GM12878 (cell line): ENCODE measurements at regions not wholly inside any gene's neighbourhood (a gene's known extent, or its start where the extent isn't known, plus 50 kb on each side); places are given as distances from the start of the nearest gene placed in this dataset.

Source experiments
- ATAC-seq: fragments of 200-7000 bp; cut with Tn5 transposase; 3 replicates; pipeline ENCODE4 v1.9.1; 2020; ENCODE audit warnings: mild to moderate bottlenecking, moderate library complexity
- BruUV-seq: library from RNA; stranded (reverse); fragments of 400-500 nt; replicated peaks from 2 replicates; lab custom pipeline; 2021; lab: Mats Ljungman, UMichigan
- CTCF ChIA-PET: fragments of 300-600 bp; sonication (Branson Sonifier 250); formaldehyde crosslinking; extraction: SDS; loops from one replicate; lab custom pipeline; 2021; ENCODE audit warnings: inconsistent platforms; lab: Yijun Ruan, JAX
- POLR2A ChIA-PET: fragments of 350-600 bp; formaldehyde crosslinking; extraction: SDS; loops from one replicate; lab custom pipeline; 2021; ENCODE audit warnings: inconsistent platforms; lab: Charles Lee
- RAD21 ChIA-PET: fragments of 300-600 bp; sonication (Branson Sonifier 250); formaldehyde crosslinking; loops from one replicate; lab custom pipeline; 2023; ENCODE audit warnings: antibody characterized with exemption; ENCODE audit not compliant: unreplicated experiment; lab: Charles Lee
- SMC1A ChIA-PET: fragments of 300-600 bp; sonication (Branson Sonifier 250); formaldehyde crosslinking; loops from one replicate; lab custom pipeline; 2023; ENCODE audit not compliant: unreplicated experiment, uncharacterized antibody; lab: Charles Lee
- DNase-seq: peaks from one replicate; pipeline ENCODE4 v3.0.0-alpha.2; 2011; ENCODE audit warnings: low read depth, low spot score
- FAIRE-seq: peaks from 3 replicates; lab custom pipeline; 2011; peaks lifted over from hg19 to GRCh38; lab: Jason Lieb, UNC
- H2AFZ ChIP-seq: 2 replicates; pipeline ENCODE4 v1.6.0; 2011; ENCODE audit warnings: low read depth, low read length, control low read depth; ENCODE audit not compliant: control insufficient read depth
- H3K27ac ChIP-seq: 2 replicates; pipeline ENCODE4 v1.5.1; 2011; ENCODE audit warnings: control low read depth; ENCODE audit not compliant: control insufficient read depth, insufficient read depth
- H3K27me3 ChIP-seq, 2 experiments: replicated peaks in 1 of 2; 2 replicates each; pipeline versions ENCODE4 v1.6.0 to v1.6.1; 2011; ENCODE audit warnings: low read length in 1 of 2; ENCODE audit not compliant: control insufficient read depth in 2 of 2, insufficient read depth in 2 of 2
- H3K36me3 ChIP-seq, 2 experiments: 2 replicates each; pipeline ENCODE4 v1.5.1; 2011; ENCODE audit warnings: low read length in 1 of 2; ENCODE audit not compliant: control insufficient read depth in 2 of 2, insufficient read depth in 2 of 2
- H3K4me1 ChIP-seq: 2 replicates; pipeline ENCODE4 v1.6.1; 2011; ENCODE audit warnings: mild to moderate bottlenecking, low read length, moderate library complexity, mixed read lengths; ENCODE audit not compliant: control insufficient read depth, insufficient read depth
- H3K4me2 ChIP-seq: 2 replicates; pipeline ENCODE4 v1.6.0; 2011; ENCODE audit warnings: control low read depth; ENCODE audit not compliant: control insufficient read depth, insufficient read depth
- H3K4me3 ChIP-seq: fragments of 200-600 bp; sonication (generic); 2 replicates; pipeline ENCODE4 v1.5.1; 2016
- H3K79me2 ChIP-seq: 2 replicates; pipeline ENCODE4 v1.6.0; 2011; ENCODE audit warnings: low read length; ENCODE audit not compliant: control insufficient read depth, insufficient read depth
- H3K9ac ChIP-seq: 2 replicates; pipeline ENCODE4 v1.8.0; 2011; ENCODE audit warnings: low read length, control low read depth, mixed read lengths; ENCODE audit not compliant: control insufficient read depth, insufficient read depth
- H3K9me3 ChIP-seq: replicated peaks from 3 replicates; pipeline ENCODE4 v1.5.1; 2011; ENCODE audit warnings: mild to moderate bottlenecking, low read length; ENCODE audit not compliant: control insufficient read depth, insufficient read depth
- H4K20me1 ChIP-seq: 2 replicates; pipeline ENCODE4 v1.6.0; 2011; ENCODE audit not compliant: control insufficient read depth, insufficient read depth
- EED ChIP-seq: sonication (generic); IDR thresholded peaks from 2 replicates; pipeline ENCODE4 v1.6.1; 2016; ENCODE audit warnings: antibody characterized with exemption, low read depth
- EZH2 ChIP-seq: IDR thresholded peaks from 2 replicates; pipeline ENCODE4 v1.6.1; 2012; ENCODE audit warnings: low read depth, mild to moderate bottlenecking, control low read depth, inconsistent platforms, low read length, borderline replicate concordance; ENCODE audit not compliant: control insufficient read depth
- WGBS: methylation state at CpG from one replicate; pipeline ENCODE4 v1.1.6; 2016; ENCODE audit warnings: low lambda C conversion rate; ENCODE audit not compliant: insufficient replicate concordance, insufficient coverage; ENCODE audit errors: missing lambda C conversion rate; 5-methylcytosine and 5-hydroxymethylcytosine counted together
- in situ Hi-C: fragments of 300-500 bp; cut with MboI; formaldehyde crosslinking; loops from 9 replicates; pipeline ENCODE4 v1.14.3; 2018; ENCODE audit warnings: mixed read lengths
- intact Hi-C: fragments of 100-400 bp; cut with micrococcal nuclease; formaldehyde crosslinking; loops from one replicate; pipeline ENCODE4 v1.14.2; 2022; ENCODE audit not compliant: unreplicated experiment

DNA sequence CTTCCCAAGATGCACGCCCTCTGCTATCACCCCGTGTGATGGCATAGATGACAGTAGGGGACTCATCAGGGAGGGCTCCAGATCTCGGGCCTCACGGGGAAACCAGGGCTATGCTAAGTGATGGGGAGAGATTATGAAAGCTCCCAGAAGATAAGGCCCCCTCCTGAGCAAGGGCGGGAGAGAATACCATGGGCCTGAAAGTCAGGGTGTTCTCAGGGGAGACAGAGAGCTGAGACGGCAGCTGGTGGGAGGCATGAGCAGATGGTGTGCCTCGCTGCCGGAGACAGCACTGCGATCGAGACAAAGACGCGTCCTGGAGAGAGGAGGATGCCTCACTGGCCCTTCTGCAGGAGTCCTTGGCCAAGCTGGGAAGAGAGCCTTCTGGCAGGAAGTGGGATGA lies 106.5 kb upstream of the ADPGK start:
- POLR2A ChIA-PET = no interaction called here
- CTCF ChIA-PET = interaction anchor here (0.6 kb wide), 1 partner anchor 92 kb away, joined by 3 read pairs; no protein-coding TSS in a partner anchor
- H2AFZ ChIP-seq = no peak overlapping the region
- RAD21 ChIA-PET = no interaction called here
- no peaks in the 10 kb centered on the region for H3K9me3 ChIP-seq
- in situ Hi-C loops = no loop called here
- DNase-seq = no peak
- no peak overlapping the region for H3K27ac ChIP-seq
- no peak for ATAC-seq
- WGBS = 66% methylated on average over 12 of the region's 12 CpGs
- no peaks in the 10 kb centered on the region for H3K4me1 ChIP-seq
- no peak for FAIRE-seq
- H3K79me2 ChIP-seq = no peaks in the 10 kb centered on the region
- no peaks in the 10 kb centered on the region for H4K20me1 ChIP-seq
- no peak overlapping the region for H3K4me2 ChIP-seq
- intact Hi-C loops = no loop called here
- no TSS peak for BruUV-seq
- no peak for TF ChIP-seq EED
- SMC1A ChIA-PET = no interaction called here
- no peaks in the 10 kb centered on the region for H3K27me3 ChIP-seq
- H3K9ac ChIP-seq = no peak overlapping the region
- no peak overlapping the region for H3K4me3 ChIP-seq
- H3K36me3 ChIP-seq = no peaks in the 10 kb centered on the region

DNA sequence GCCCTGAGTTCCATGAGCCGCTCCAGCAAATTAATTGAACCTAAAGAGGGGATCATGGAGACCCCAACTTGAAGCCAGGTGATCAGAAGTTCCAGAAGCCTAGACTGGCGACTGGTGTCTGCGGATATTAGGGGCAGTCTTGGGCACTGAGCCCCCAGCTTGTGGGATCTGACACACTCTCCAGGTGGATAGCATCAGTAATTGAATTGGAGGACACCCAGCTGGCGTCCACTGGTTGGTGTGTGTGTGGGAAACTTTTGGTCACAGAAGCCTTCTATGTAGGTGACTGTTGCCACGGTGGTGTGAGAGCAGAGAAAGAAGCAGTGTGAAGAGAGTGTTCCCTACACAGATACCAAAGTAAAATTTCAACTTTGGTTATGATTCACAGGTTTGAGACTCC lies 106.0 kb upstream of the ADPGK start:
- BruUV-seq = no TSS peak
- no peak for FAIRE-seq
- H3K79me2 ChIP-seq = no peaks in the 10 kb centered on the region
- ChIA-PET CTCF (interaction anchor here (0.6 kb wide), 1 partner anchor 92 kb away, joined by 3 read pairs; no protein-coding TSS in a partner anchor), POLR2A (no interaction called here), RAD21 (no interaction called here)
- WGBS = 31% methylated on average over 5 of the region's 5 CpGs
- no peak for ATAC-seq
- in situ Hi-C loops = no loop called here
- H3K4me3 ChIP-seq = no peak overlapping the region
- no peaks in the 10 kb centered on the region for H4K20me1 ChIP-seq
- H3K4me1 ChIP-seq = no peaks in the 10 kb centered on the region
- H3K4me2 ChIP-seq = no peak overlapping the region
- intact Hi-C loops = no loop called here
- TF ChIP-seq EZH2 = no peak
- TF ChIP-seq, all 136 proteins: peak for 0
- Histone ChIP-seq H3K27ac (no peak overlapping the region), H2AFZ (no peak overlapping the region), H3K36me3 (no peaks in the 10 kb centered on the region), H3K9me3 (no peaks in the 10 kb centered on the region), H3K9ac (no peak overlapping the region), H3K27me3 (no peaks in the 10 kb centered on the region)
- no peak for DNase-seq
- SMC1A ChIA-PET = no interaction called here
